ENCODE measurements at regions not wholly inside any gene's neighbourhood (a gene's known extent, or its start where the extent isn't known, plus 50 kb on each side); places are given as distances from the start of the nearest gene placed in this dataset.

DNA sequence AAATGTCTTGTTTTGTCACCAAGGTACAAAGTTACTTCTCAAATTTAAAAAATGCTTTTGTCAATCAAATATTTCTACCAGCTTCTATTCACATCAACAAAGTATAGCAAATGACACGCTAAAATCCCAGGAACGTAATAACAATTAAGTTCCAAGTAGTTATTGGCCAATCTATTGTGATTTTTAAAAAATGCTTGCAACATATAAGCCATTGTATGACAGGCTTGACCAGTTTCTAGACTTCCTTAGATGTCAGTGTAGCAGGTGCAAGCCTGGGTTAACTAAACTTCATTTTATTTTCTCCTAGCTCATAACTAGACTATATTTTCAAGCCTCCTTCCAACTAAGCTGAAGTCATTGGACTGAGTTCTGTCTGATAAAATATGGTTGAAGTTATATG lies 494.5 kb upstream of the PKN2 start:
- Histone ChIP-seq H3K4me3 (ENCODE audit: control insufficient read depth in 1 of 2, extremely low read depth in 1 of 2, low read length in 1 of 2) (no peak overlapping the region), H3K27me3 (replicated peaks in 1 of 2; ENCODE audit: control insufficient read depth in 2 of 2, extremely low read depth in 1 of 2, insufficient read depth in 2 of 2, low read length in 1 of 2) (no peaks in the 10 kb centered on the region), H3K9me3 (no peaks in the 10 kb centered on the region), H3K36me3 (ENCODE audit: control insufficient read depth in 2 of 2, extremely low read depth in 1 of 2, insufficient read depth in 1 of 2, low read length in 1 of 2) (no peaks in the 10 kb centered on the region), H3K4me1 (ENCODE audit: control insufficient read depth in 1 of 2, extremely low read depth in 1 of 2, insufficient read depth in 2 of 2, low read length in 2 of 2) (no peaks in the 10 kb centered on the region), H3K27ac (ENCODE audit: low read length) (no peak overlapping the region)
- POLR2A ChIA-PET = no interaction called here
- Mint-ChIP-seq H3K36me3 (no peaks in the 10 kb centered on the region), H3K27me3 (peaks cover 3 to 14% of the 10 kb centered on the region in 2 donors), H3K9me3 (no peaks in the 10 kb centered on the region), H3K27ac (no peak overlapping the region), H3K4me1 (peaks cover 0 to 16% (median 0%) of the 10 kb centered on the region in 3 donors), H3K4me3 (no peak overlapping the region)
- CTCF ChIA-PET = no interaction called here
- ATAC-seq (replicated peaks in 1 of 4) (no peak), DNase-seq (no peak)
- no CpG with 5 or more reads among the region's 2 CpGs for WGBS (ENCODE audit: insufficient coverage)

DNA sequence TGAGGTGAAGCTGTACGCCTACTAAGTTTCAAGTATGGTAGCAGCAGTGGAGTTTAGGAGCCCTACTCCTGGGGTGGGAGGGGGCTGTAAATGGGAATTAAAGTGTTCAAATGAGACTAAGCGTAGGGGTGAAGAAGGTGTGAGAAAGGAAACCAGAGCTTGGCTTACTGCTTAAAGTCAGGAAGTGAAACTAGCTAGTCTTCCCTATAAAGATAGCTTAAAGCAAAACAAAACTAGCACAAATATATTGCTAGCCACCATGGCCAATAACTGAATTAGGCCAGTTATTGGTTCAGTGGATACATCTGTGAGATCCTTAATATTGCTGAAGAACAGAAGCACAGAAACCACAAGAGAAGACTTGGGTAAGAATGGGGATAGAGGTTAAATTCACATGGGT lies 492.2 kb upstream of the PKN2 start:
- H3K4me1 Mint-ChIP-seq = peaks cover 0 to 16% (median 0%) of the 10 kb centered on the region in 3 donors
- H3K4me3 ChIP-seq (ENCODE audit: control insufficient read depth in 1 of 2, extremely low read depth in 1 of 2, low read length in 1 of 2) = no peak overlapping the region
- ATAC-seq (replicated peaks in 1 of 4) (no peak), DNase-seq (no peak)
- H3K4me3 Mint-ChIP-seq = no peak overlapping the region
- no peaks in the 10 kb centered on the region for H3K9me3 ChIP-seq
- no peak overlapping the region for H3K27ac Mint-ChIP-seq
- CTCF ChIA-PET = interaction anchor here in 1 of 2 donors (2.2 kb wide), 1 partner anchor 11 kb away, joined by 6 read pairs; no protein-coding TSS in a partner anchor
- no peaks in the 10 kb centered on the region for H3K9me3 Mint-ChIP-seq
- no peak overlapping the region for H3K27ac ChIP-seq (ENCODE audit: low read length)
- H3K4me1 ChIP-seq (ENCODE audit: control insufficient read depth in 1 of 2, extremely low read depth in 1 of 2, insufficient read depth in 2 of 2, low read length in 2 of 2) = no peaks in the 10 kb centered on the region
- no peaks in the 10 kb centered on the region for H3K36me3 Mint-ChIP-seq
- WGBS (ENCODE audit: insufficient coverage) = 100% methylated on average over 1 of the region's 2 CpGs
- POLR2A ChIA-PET = interaction anchor here in 1 of 2 donors (0.7 kb wide), 1 partner anchor 1105 kb away, joined by 3 read pairs; no protein-coding TSS in a partner anchor
- no peaks in the 10 kb centered on the region for H3K36me3 ChIP-seq (ENCODE audit: control insufficient read depth in 2 of 2, extremely low read depth in 1 of 2, insufficient read depth in 1 of 2, low read length in 1 of 2)
- H3K27me3 ChIP-seq (replicated peaks in 1 of 2; ENCODE audit: control insufficient read depth in 2 of 2, extremely low read depth in 1 of 2, insufficient read depth in 2 of 2, low read length in 1 of 2) = no peaks in the 10 kb centered on the region
- peaks cover 0 to 9% of the 10 kb centered on the region in 2 donors for H3K27me3 Mint-ChIP-seq

DNA sequence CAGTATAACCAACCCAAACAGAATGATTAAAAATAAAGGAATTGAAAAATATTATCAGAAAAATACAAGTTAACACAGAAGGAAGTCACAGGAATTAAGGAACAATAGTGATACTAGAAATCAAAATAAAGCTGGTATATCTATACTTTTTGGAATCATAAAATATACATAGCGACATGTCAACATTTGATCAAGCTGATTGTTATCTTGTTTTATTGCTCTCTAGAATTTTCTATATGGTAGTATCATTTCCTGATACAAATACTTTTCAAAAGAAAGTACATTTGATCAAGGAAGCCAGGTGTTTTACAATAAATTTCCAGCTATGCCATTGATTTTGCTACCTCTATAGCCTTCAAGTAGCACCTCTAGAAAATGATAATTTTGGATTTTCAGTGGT lies 489.5 kb upstream of the PKN2 start:
- DNase-seq = no peak
- WGBS (ENCODE audit: insufficient coverage) = no CpG with 5 or more reads among the region's 1 CpG
- ATAC-seq (replicated peaks in 1 of 4) = no peak
- CTCF ChIA-PET = interaction anchor here in 1 of 2 donors (0.6 to 1.3 kb wide), 4 partner anchors 10 to 1077 kb away, joined by 3 to 4 read pairs (median 3); no protein-coding TSS in a partner anchor
- Histone ChIP-seq H3K4me3 (ENCODE audit: control insufficient read depth in 1 of 2, extremely low read depth in 1 of 2, low read length in 1 of 2) (no peak overlapping the region), H3K36me3 (ENCODE audit: control insufficient read depth in 2 of 2, extremely low read depth in 1 of 2, insufficient read depth in 1 of 2, low read length in 1 of 2) (no peaks in the 10 kb centered on the region), H3K27me3 (replicated peaks in 1 of 2; ENCODE audit: control insufficient read depth in 2 of 2, extremely low read depth in 1 of 2, insufficient read depth in 2 of 2, low read length in 1 of 2) (no peaks in the 10 kb centered on the region), H3K9me3 (no peaks in the 10 kb centered on the region), H3K4me1 (ENCODE audit: control insufficient read depth in 1 of 2, extremely low read depth in 1 of 2, insufficient read depth in 2 of 2, low read length in 2 of 2) (no peaks in the 10 kb centered on the region), H3K27ac (ENCODE audit: low read length) (no peak overlapping the region)
- Mint-ChIP-seq H3K27me3 (peaks cover 0 to 9% of the 10 kb centered on the region in 2 donors), H3K36me3 (no peaks in the 10 kb centered on the region), H3K9me3 (no peaks in the 10 kb centered on the region), H3K4me3 (no peak overlapping the region), H3K27ac (no peak overlapping the region), H3K4me1 (peaks cover 0 to 14% (median 0%) of the 10 kb centered on the region in 3 donors)
- POLR2A ChIA-PET = no interaction called here

DNA sequence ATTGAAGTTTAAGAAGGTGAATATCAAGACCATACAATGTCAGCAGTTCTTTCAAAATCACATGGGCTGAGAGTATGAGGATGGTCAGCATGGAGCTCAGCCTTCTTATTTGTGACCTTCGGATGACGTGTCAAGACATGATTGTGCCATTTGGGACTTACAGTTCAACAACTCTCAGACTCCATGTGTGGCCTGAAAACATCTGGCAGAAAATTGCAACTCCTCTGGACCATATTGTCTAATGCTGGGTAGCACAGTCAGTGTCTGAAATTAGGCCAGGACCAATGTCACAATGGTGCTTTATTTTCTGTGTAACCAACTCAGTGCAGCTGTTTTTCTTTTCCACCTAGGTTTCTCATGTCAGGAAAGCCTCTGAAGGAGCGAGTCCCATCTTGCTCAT lies 483.5 kb upstream of the PKN2 start:
- no peaks in the 10 kb centered on the region for H3K4me1 Mint-ChIP-seq
- Histone ChIP-seq H3K27me3 (replicated peaks in 1 of 2; ENCODE audit: control insufficient read depth in 2 of 2, extremely low read depth in 1 of 2, insufficient read depth in 2 of 2, low read length in 1 of 2) (no peaks in the 10 kb centered on the region), H3K27ac (ENCODE audit: low read length) (no peak overlapping the region), H3K4me1 (ENCODE audit: control insufficient read depth in 1 of 2, extremely low read depth in 1 of 2, insufficient read depth in 2 of 2, low read length in 2 of 2) (no peaks in the 10 kb centered on the region), H3K4me3 (ENCODE audit: control insufficient read depth in 1 of 2, extremely low read depth in 1 of 2, low read length in 1 of 2) (no peak overlapping the region), H3K9me3 (no peaks in the 10 kb centered on the region), H3K36me3 (ENCODE audit: control insufficient read depth in 2 of 2, extremely low read depth in 1 of 2, insufficient read depth in 1 of 2, low read length in 1 of 2) (no peaks in the 10 kb centered on the region)
- CTCF ChIA-PET = no interaction called here
- H3K27me3 Mint-ChIP-seq = no peaks in the 10 kb centered on the region
- ATAC-seq (replicated peaks in 1 of 4) (no peak), DNase-seq (no peak)
- no peaks in the 10 kb centered on the region for H3K36me3 Mint-ChIP-seq
- no peak overlapping the region for H3K27ac Mint-ChIP-seq
- WGBS (ENCODE audit: insufficient coverage) = 73% methylated on average over 3 of the region's 3 CpGs
- no peak overlapping the region for H3K4me3 Mint-ChIP-seq
- H3K9me3 Mint-ChIP-seq = no peaks in the 10 kb centered on the region
- POLR2A ChIA-PET = no interaction called here

DNA sequence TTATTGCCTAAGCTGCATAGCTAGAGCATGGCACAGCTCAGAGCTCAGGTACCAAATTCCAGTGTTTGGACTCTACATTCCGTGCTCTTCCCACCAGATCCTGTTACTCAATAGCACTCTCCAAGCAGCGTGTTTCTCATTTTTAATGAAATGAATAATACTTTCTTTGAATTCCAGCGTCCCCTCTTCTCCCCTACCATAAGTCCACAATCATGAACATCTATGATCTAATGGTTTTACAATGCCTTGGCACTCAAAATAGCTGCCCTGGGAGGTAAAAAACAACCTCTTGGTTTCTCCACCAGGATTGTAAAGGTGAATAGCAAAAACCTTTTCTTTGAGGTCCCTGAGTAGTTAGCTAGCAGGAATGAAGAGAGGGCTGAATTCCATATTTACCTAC lies 480.0 kb upstream of the PKN2 start:
- POLR2A ChIA-PET = no interaction called here
- no peaks in the 10 kb centered on the region for H3K27me3 ChIP-seq (replicated peaks in 1 of 2; ENCODE audit: control insufficient read depth in 2 of 2, extremely low read depth in 1 of 2, insufficient read depth in 2 of 2, low read length in 1 of 2)
- no peaks in the 10 kb centered on the region for H3K9me3 ChIP-seq

DNA sequence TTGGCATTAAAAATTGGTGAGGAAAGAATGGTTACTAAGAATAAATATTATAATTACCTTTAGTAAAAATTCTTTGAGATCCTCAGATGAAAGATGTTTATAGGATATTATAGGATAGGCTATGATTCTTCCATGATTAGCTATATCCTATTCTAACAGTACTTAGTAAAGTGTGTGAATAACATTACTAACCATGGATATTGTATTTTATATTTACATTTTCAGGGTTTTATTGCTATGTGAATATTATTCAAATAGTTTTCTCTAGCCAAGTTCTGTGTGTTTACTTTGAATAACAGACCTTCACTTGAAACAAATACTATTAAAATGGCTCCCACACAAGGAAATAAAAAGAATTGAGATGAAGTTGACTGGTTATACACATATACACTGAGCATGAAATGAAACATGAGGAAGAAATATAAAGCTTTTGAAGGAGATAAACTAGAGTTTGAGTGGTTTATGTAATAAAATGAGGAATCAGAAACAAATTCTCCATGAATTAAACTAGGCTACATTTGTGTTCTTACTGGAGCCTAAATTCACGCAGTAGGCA lies 479.4 kb upstream of the PKN2 start:
- no peak overlapping the region for H3K4me3 ChIP-seq (ENCODE audit: control insufficient read depth in 1 of 2, extremely low read depth in 1 of 2, low read length in 1 of 2)
- DNase-seq = no peak
- Mint-ChIP-seq H3K27ac (no peak overlapping the region), H3K9me3 (no peaks in the 10 kb centered on the region), H3K4me1 (no peaks in the 10 kb centered on the region), H3K27me3 (peaks cover 0 to 8% of the 10 kb centered on the region in 2 donors), H3K4me3 (no peak overlapping the region), H3K36me3 (no peaks in the 10 kb centered on the region)
- no peaks in the 10 kb centered on the region for H3K27me3 ChIP-seq (replicated peaks in 1 of 2; ENCODE audit: control insufficient read depth in 2 of 2, extremely low read depth in 1 of 2, insufficient read depth in 2 of 2, low read length in 1 of 2)
- no peaks in the 10 kb centered on the region for H3K9me3 ChIP-seq
- ChIA-PET POLR2A (no interaction called here), CTCF (no interaction called here)
- no CpG with 5 or more reads among the region's 1 CpG for WGBS (ENCODE audit: insufficient coverage)
- H3K27ac ChIP-seq (ENCODE audit: low read length) = no peak overlapping the region
- no peaks in the 10 kb centered on the region for H3K4me1 ChIP-seq (ENCODE audit: control insufficient read depth in 1 of 2, extremely low read depth in 1 of 2, insufficient read depth in 2 of 2, low read length in 2 of 2)
- no peaks in the 10 kb centered on the region for H3K36me3 ChIP-seq (ENCODE audit: control insufficient read depth in 2 of 2, extremely low read depth in 1 of 2, insufficient read depth in 1 of 2, low read length in 1 of 2)
- no peak for ATAC-seq (replicated peaks in 1 of 4)

More for the DNA sequence above, 480.0 kb upstream of the PKN2 start:
- Mint-ChIP-seq H3K36me3 (no peaks in the 10 kb centered on the region), H3K27ac (no peak overlapping the region), H3K9me3 (no peaks in the 10 kb centered on the region), H3K27me3 (peaks cover 0 to 8% of the 10 kb centered on the region in 2 donors), H3K4me3 (no peak overlapping the region), H3K4me1 (no peaks in the 10 kb centered on the region)
- Histone ChIP-seq H3K4me3 (ENCODE audit: control insufficient read depth in 1 of 2, extremely low read depth in 1 of 2, low read length in 1 of 2) (no peak overlapping the region), H3K27ac (ENCODE audit: low read length) (no peak overlapping the region), H3K36me3 (ENCODE audit: control insufficient read depth in 2 of 2, extremely low read depth in 1 of 2, insufficient read depth in 1 of 2, low read length in 1 of 2) (no peaks in the 10 kb centered on the region), H3K4me1 (ENCODE audit: control insufficient read depth in 1 of 2, extremely low read depth in 1 of 2, insufficient read depth in 2 of 2, low read length in 2 of 2) (no peaks in the 10 kb centered on the region)
- 80% methylated on average over 1 of the region's 3 CpGs for WGBS (ENCODE audit: insufficient coverage)
- DNase-seq = no peak
- ATAC-seq (replicated peaks in 1 of 4) = no peak
- CTCF ChIA-PET = no interaction called here

DNA sequence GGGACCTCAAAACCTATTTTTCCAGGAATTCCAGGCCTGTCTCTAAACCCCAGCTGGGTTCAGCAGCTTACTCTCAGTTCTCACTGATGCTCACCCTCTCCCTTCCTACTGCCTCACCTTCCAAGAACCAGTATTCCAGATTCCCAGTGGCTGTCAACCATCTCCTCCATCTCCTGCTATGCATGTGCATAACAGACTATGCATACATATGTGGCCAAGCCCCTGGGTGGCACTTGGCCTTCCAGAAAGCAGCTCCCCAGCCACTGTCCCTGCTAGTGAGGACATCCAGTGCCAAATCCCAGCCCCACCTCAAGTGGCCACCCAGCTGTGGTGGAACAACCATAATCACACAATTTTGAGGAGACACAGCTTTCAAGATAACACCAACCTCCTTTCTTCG lies 475.7 kb upstream of the PKN2 start:
- Mint-ChIP-seq H3K4me3 (no peak overlapping the region), H3K27ac (no peak overlapping the region), H3K27me3 (peaks cover 0 to 8% of the 10 kb centered on the region in 2 donors), H3K9me3 (no peaks in the 10 kb centered on the region), H3K36me3 (no peaks in the 10 kb centered on the region), H3K4me1 (peaks cover 0 to 9% (median 3%) of the 10 kb centered on the region in 3 donors)
- Histone ChIP-seq H3K4me1 (ENCODE audit: control insufficient read depth in 1 of 2, extremely low read depth in 1 of 2, insufficient read depth in 2 of 2, low read length in 2 of 2) (peaks cover 0 to 6% of the 10 kb centered on the region in 2 experiments), H3K4me3 (ENCODE audit: control insufficient read depth in 1 of 2, extremely low read depth in 1 of 2, low read length in 1 of 2) (no peak overlapping the region), H3K27me3 (replicated peaks in 1 of 2; ENCODE audit: control insufficient read depth in 2 of 2, extremely low read depth in 1 of 2, insufficient read depth in 2 of 2, low read length in 1 of 2) (no peaks in the 10 kb centered on the region), H3K27ac (ENCODE audit: low read length) (no peak overlapping the region), H3K9me3 (no peaks in the 10 kb centered on the region), H3K36me3 (ENCODE audit: control insufficient read depth in 2 of 2, extremely low read depth in 1 of 2, insufficient read depth in 1 of 2, low read length in 1 of 2) (no peaks in the 10 kb centered on the region)
- ATAC-seq (replicated peaks in 1 of 4) = no peak
- WGBS (ENCODE audit: insufficient coverage) = 29% methylated on average over 1 of the region's 1 CpG
- CTCF ChIA-PET = no interaction called here
- no peak for DNase-seq
- POLR2A ChIA-PET = no interaction called here
